Osteocyte (in vitro differentiated cells): ENCODE measurements at regions not wholly inside any gene's neighbourhood (a gene's known extent, or its start where the extent isn't known, plus 50 kb on each side); places are given as distances from the start of the nearest gene placed in this dataset.
"Not testable (repeated sequence)": the region's sequence is repeated elsewhere in the genome, so short reads cannot be mapped to it uniquely, and the experiment has no call there.

ENCODE experiments used
- DNase-seq: peaks from one replicate; pipeline ENCODE4 v3.0.0; 2021; ENCODE audit warnings: mixed read lengths; ENCODE audit not compliant: unreplicated experiment; ENCODE audit errors: extremely low spot score
- H3K27ac Mint-ChIP-seq: one replicate; pipeline ENCODE4 v1.8.0; 2021; ENCODE audit warnings: mild to moderate bottlenecking, mixed read lengths; ENCODE audit not compliant: unreplicated experiment
- H3K27me3 Mint-ChIP-seq: one replicate; pipeline ENCODE4 v1.8.0; 2021; ENCODE audit warnings: mixed read lengths; ENCODE audit not compliant: unreplicated experiment
- H3K36me3 Mint-ChIP-seq: one replicate; pipeline ENCODE4 v1.8.0; 2021; ENCODE audit warnings: mixed read lengths; ENCODE audit not compliant: unreplicated experiment
- H3K4me1 Mint-ChIP-seq: one replicate; pipeline ENCODE4 v1.8.0; 2021; ENCODE audit warnings: mixed read lengths; ENCODE audit not compliant: unreplicated experiment
- H3K4me3 Mint-ChIP-seq: one replicate; pipeline ENCODE4 v1.8.0; 2021; ENCODE audit warnings: mild to moderate bottlenecking, moderate library complexity, mixed read lengths; ENCODE audit not compliant: unreplicated experiment
- H3K9me3 Mint-ChIP-seq: one replicate; pipeline ENCODE4 v1.8.0; 2021; ENCODE audit warnings: mixed read lengths; ENCODE audit not compliant: unreplicated experiment
- CTCF ChIP-seq: fragments of 200-600 bp; sonication (generic); IDR thresholded peaks from 2 replicates; pipeline ENCODE4 v1.5.0; 2021; ENCODE audit warnings: antibody characterized with exemption, mild to moderate bottlenecking, moderate library complexity

GRCh38 chr15:47095833-47096232, 621.5 kb upstream of the SEMA6D start:
- no peaks in the 10 kb centered on the region for H3K36me3 Mint-ChIP-seq
- no peak for DNase-seq
- H3K27me3 Mint-ChIP-seq = no peaks in the 10 kb centered on the region
- H3K4me3 Mint-ChIP-seq = no peak overlapping the region
- no peak overlapping the region for H3K27ac Mint-ChIP-seq
- no peaks in the 10 kb centered on the region for H3K4me1 Mint-ChIP-seq
- H3K9me3 Mint-ChIP-seq = no peaks in the 10 kb centered on the region
- TF ChIP-seq CTCF = no peak

DNA sequence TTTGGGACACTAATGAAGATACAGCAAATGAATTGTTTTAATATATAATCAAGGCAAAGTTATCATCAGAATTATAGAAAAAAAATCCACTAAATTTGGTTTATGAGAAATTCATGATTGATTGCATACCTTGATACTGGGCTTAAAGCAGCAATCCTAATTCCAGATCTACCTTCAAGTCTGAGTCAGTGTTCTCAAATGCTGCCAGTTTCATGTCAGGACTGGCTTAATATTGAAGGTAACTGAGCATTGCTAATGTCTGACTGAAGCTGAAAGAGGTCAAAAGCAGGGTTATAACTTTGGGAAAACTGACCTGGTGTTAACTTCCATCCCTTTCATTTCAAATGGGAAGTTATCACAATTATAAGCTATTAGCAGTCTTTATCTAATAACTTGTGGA, 618.8 kb upstream of the SEMA6D start:
- not testable (repeated sequence) for DNase-seq, H3K4me3 Mint-ChIP-seq, H3K27ac Mint-ChIP-seq, H3K36me3 Mint-ChIP-seq, H3K27me3 Mint-ChIP-seq, H3K4me1 Mint-ChIP-seq, H3K9me3 Mint-ChIP-seq

DNA sequence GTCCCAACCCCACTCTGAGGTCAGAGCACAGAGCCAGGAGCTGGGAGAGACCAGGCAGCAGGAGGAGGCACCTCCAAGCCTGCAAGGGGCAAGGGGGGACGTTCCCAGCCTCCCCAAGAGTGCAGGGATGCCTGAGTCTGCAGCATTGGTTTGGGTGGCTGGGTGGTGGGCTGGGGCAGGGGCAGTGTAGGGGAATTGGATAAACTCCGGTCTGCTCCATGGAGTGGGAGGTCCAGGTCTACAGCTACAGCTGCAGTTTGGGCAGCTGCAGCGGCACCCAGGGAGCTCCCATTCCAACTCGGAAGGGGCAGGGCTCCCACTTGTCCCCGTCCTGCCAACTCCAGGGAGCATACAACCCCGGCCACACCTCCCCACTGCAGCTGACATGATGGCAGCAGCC, 617.5 kb upstream of the SEMA6D start:
- not testable (repeated sequence) for H3K4me1 Mint-ChIP-seq, H3K27ac Mint-ChIP-seq, DNase-seq, H3K36me3 Mint-ChIP-seq, H3K9me3 Mint-ChIP-seq, H3K4me3 Mint-ChIP-seq, H3K27me3 Mint-ChIP-seq

DNA sequence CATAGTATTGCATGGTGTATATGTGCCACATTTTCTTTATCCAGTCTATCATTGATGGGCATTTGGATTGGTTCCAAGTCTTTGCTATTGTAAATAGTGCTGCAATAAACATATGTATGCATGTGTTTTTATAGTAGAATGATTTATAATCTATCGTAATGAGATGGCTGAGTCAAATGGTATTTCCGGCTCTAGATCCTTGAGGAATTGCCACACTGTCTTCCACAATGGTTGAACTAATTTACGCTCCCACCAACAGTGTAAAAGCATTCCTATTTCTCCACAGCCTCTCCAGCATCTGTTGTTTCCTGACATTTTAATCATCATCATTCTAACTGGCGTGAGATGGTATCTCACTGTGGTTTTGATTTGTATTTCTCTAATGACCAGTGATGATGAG, 608.5 kb upstream of the SEMA6D start:
- H3K36me3 Mint-ChIP-seq, H3K27me3 Mint-ChIP-seq, H3K4me1 Mint-ChIP-seq, H3K4me3 Mint-ChIP-seq, H3K9me3 Mint-ChIP-seq, DNase-seq, H3K27ac Mint-ChIP-seq: not testable (repeated sequence)

GRCh38 chr15:47116698-47117097, 600.6 kb upstream of the SEMA6D start:
- no peaks in the 10 kb centered on the region for H3K4me1 Mint-ChIP-seq
- no peak for DNase-seq
- H3K27ac Mint-ChIP-seq = no peak overlapping the region
- no peak for TF ChIP-seq CTCF
- H3K4me3 Mint-ChIP-seq = no peak overlapping the region
- peaks cover 11% of the 10 kb centered on the region for H3K9me3 Mint-ChIP-seq
- no peaks in the 10 kb centered on the region for H3K36me3 Mint-ChIP-seq
- no peaks in the 10 kb centered on the region for H3K27me3 Mint-ChIP-seq

DNA sequence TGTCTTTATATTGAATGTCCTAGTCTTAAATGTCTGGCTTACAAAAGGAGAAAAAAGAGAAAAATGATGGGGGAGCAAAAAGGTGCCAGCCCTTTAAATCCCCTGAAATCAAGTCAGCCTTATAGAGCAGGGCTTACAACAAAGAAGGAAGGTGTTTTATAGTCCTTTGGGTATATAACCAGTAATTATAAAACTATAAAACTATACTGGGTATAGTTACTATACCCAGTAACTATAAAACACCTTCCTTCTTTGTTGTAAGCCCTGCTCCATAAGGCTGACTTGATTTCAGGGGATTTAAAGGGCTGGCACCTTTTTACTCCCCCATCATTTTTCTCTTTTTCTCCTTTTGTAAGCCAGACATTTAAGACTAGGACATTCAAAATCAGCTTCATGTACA, 598.0 kb upstream of the SEMA6D start:
- DNase-seq = no peak
- H3K9me3 Mint-ChIP-seq = peaks cover 17% of the 10 kb centered on the region
- H3K36me3 Mint-ChIP-seq = no peaks in the 10 kb centered on the region
- no peak overlapping the region for H3K27ac Mint-ChIP-seq
- no peak for TF ChIP-seq CTCF
- no peaks in the 10 kb centered on the region for H3K27me3 Mint-ChIP-seq
- no peaks in the 10 kb centered on the region for H3K4me1 Mint-ChIP-seq
- H3K4me3 Mint-ChIP-seq = no peak overlapping the region

DNA sequence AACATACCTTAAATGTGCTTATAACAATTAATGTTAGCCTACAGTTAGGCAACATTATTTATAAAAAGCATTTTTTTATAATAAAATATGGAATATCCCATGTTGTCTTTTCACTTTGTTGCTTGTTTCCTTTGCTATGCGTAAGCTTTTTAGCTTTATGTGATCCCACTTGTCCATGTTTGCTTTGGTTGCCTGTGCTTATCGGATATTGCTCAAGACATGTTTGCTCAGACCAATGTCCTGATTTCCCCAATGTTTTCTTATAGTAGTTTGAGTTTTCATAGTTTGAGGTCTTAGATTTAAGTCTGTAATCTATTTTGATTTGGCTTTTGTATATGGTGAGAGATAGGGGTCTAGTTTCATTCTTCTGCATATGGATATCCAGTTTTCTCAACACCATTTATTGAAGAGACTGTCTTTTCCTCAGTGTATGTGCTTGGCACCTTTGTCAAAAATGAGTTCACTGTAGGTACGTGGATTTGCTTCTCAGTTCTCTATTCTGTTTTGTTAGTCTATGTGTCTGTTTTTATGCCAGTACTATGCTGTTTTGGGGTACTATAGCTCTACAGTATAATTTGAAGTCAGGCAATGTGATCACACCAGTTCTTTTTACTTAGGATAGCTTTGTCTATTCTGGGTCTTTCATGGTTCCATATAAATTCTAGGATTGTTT, 592.7 kb upstream of the SEMA6D start:
- Mint-ChIP-seq H3K4me3 (no peak overlapping the region), H3K4me1 (no peaks in the 10 kb centered on the region), H3K27ac (no peak overlapping the region), H3K27me3 (no peaks in the 10 kb centered on the region), H3K9me3 (peaks cover 19% of the 10 kb centered on the region), H3K36me3 (no peaks in the 10 kb centered on the region)
- TF ChIP-seq CTCF = no peak
- DNase-seq = no peak
